Stimulated activated CD4-positive, alpha-beta T cell treated with anti-CD3 and anti-CD28 coated beads, Interleukin-4, amount 100 ng/mL, for 24 hours (primary cell): ENCODE measurements at regions not wholly inside any gene's neighbourhood (a gene's known extent, or its start where the extent isn't known, plus 50 kb on each side); places are given as distances from the start of the nearest gene placed in this dataset.

Experiments
- DNase-seq: peaks from one replicate; pipeline ENCODE4 v3.0.0-alpha.2; 2020

DNA sequence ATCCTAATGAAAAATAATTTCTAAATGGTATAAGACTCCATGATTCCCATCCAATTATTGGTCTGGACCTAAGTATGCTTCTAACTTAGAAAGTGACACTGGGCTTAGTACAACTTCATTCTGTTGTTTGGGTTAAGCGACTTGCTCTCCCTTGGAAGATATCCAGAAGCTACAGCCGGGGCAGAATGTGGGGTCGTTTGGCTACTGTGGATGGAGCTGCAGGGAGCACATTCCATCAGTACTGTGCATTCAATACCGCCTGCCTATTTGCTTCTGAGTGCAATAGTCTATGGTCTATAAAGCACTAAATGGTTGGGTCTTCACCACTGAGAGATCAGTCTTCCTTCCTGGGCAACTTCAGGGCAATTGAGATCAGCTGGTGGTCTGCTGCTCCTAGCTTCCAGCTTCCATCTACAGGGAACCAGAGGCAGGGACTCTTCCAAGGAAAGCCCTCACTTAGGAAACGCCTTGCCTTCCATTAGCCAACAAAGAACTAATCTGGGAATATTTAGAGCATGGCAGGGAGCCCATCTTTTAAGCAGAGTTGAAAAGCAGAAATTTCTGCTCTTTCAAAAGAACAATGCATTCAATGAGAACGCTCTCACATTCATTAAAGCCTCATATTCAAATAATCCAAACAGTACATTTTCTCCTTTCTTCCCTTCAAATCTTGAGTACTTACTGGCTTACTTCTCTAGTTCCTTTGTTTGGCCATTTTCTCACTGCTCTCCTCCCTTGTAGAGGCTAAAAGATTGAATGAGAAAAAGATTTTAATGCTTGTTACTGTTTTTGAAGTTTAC is 1049.9 kb upstream of the TENM3 start:
- no peak for DNase-seq

- no peak for DNase-seq
Observed at GRCh38 chr4:181194096-181194495, 1049.1 kb upstream of the TENM3 start.

GRCh38 chr4:181200076-181200475 is 1043.1 kb upstream of the TENM3 start:
- no peak for DNase-seq

DNA sequence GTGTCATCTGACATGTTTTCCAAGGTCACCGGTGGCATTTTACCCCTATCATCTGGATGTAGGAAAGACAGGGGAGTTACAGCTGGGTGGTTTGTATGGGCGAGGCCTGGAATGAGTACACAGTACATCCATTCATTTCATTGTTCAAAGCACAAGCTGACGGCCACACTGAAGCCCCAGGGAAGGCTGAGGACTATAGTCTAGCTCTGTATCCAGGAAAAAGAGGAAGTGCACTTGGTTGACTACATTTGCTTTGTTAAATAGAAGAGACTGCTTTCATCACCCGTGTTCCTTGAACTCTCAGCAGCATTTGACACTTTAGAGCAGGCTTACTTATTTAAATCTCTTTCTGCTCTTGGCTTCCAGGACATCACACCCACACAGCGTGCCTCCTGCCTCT is 1041.0 kb upstream of the TENM3 start:
- no peak for DNase-seq

DNA sequence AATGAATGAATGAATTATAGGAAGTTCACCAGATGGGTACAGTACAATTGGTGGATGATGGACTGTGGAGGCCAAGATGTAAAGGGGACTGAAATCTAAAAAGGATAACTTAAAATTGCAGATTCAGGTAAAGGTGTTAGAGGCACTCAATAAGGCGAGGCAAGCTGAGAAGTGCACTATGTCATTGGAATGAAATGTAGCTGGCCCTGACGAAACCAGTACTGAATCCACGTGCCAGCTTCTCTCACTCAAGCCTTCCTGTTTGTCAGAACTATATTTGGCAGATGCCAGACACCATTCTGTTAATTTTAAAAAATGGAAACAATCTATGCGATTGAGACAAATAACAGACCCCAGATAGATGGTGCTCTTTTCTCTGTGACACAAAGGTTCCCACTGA is 1039.1 kb upstream of the TENM3 start:
- DNase-seq, result no peak

GRCh38 chr4:181213551-181213950 is 1029.7 kb upstream of the TENM3 start:
- no peak for DNase-seq

DNA sequence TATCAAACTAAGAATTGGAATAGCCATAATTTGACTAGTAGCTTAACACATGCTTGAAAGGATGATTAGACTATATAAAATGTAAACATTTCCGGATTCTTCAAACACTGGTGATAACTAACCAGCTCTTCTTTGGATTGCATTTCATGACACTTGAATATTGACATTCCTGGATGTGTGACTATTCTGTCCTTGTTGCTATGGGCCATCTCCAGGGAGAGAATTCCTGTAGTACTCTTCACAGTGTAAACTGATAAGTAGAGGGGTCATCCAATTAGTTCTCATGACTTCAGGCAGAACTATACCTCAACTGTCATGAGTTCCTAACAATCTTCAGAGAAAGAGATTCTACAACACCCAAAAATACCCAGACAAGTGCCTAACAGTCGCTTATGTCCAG is 1026.7 kb upstream of the TENM3 start:
- no peak for DNase-seq

GRCh38 chr4:181219783-181220416 is 1023.3 kb upstream of the TENM3 start:
- no peak for DNase-seq

DNA sequence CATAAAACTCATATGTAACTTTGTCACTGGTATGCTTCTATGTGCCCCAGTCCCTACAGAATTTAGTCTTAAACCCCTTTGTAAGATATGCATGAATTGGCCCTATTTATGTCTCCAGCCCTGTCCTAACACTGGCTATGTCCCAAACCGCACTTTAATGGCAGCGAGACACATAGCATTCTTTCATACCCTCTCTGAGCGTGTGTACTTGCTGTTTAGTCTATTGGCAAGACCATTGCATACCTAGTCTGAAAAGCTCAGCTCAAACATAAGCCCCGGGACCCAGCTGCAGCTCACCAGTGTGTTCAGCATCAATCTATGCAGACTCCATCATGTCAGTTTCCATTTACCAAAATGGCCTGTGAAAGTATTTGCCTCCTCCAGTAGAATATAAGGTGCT is 1018.4 kb upstream of the TENM3 start:
- no peak for DNase-seq

GRCh38 chr4:181225616-181226261 is 1017.5 kb upstream of the TENM3 start:
- DNase-seq, result no peak

DNA sequence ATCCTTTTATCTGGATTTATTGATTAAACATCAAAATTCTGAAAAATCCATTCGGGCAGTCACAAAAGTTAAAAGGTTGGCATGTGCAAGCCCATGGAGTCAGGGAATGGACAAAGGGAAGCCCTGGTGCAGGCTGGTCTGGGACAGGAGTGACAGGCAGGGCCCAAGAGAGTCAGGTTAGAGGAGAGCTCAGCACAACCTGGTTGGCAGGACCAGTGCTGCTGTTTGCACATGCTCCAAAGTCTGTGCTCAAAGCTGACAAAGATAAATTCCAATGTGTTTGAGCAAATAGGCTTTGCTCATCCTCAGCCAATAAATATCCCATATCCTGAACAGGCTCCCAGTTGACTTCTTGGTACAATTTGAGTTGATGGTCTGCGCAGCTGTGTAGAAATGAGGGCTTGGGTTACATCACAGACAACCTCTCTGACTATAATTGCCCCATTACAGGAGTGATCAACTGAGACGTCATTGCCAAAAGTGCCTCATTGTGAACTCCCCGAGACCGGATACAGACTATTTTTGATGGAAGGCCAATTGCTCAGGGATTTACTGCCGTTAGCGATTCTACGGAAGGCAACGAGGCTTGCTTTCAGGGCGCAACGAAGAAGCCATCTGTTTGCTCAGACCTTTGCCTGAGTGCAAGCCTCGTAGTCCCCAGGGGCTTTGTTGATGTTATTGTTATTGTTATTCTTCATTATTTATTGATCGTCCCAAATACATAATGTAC is 1008.1 kb upstream of the TENM3 start:
- DNase-seq, result no peak

- DNase-seq, result no peak
Observed at GRCh38 chr4:181245326-181245725, 997.9 kb upstream of the TENM3 start.

DNA sequence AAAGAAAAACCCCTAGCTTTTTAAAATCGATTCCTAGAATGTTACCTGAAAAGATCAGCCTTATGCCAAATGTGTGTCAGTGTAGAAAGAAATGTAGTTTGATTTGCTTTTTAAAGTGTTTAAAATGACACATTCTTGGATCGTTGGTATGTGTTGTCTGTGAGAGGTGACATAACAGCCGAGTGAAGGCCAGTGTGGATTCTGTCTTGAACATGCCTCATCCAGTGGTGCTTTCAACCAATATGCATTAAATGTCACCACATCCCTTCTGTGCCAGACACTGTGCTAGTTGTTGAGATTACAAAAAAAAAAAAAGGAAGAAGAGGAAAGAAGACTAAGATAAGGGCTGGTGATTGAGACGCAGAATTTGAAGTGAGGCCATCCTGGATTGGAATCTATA is 994.2 kb upstream of the TENM3 start:
- DNase-seq, result no peak

- no peak for DNase-seq
Observed at GRCh38 chr4:181254771-181255170, 988.4 kb upstream of the TENM3 start.

GRCh38 chr4:181258569-181258968 is 984.6 kb upstream of the TENM3 start:
- DNase-seq, result no peak

DNA sequence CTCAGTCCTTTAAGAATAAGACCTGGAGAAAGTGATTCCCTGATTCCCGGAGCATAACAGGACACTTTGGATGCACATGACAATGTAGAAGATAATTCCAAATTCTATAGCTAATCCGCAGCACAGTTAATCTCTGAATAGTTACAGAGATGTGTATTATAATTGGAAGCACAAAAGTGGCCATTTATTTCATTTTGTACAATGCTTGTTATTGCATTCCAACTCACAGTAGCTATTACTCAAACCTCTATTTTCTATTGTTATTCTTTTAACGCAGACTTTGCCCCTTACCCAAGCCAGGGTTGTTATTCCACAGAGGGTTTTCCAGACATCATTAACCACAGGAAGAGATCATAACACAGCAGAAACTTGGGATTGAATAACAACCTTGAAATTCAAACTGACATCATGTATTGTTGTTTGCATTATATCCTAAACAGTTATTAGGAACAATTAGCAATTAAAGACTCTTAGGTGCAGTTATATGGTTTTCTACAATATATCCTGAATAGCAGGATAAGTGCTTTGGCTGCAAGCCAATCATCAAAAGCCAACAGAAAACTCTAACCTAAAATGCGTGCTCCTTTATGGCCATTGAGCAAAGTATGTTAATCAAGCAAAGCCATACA is 984.0 kb upstream of the TENM3 start:
- no peak for DNase-seq

- no peak for DNase-seq
Observed at GRCh38 chr4:181261279-181261678, 981.9 kb upstream of the TENM3 start.

GRCh38 chr4:181264893-181265292 is 978.3 kb upstream of the TENM3 start:
- no peak for DNase-seq

DNA sequence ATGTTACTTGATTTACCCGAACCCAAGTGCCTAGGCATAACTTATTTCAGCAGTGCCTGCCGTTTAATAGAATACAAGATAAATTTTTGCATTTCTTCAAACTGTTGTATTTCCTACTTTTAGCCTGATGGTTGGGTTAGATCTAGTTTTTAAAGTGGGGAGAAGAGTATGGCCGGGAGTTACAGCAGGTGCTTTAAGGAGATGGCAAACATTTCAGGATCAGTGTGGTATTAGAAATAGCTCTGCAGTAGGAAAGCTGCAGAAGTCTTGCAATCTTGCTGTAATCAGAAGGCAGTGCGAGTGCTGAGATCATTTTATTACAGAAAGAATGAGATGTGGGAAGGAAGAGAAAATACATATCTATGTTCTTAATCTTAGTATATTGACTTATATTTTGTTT is 977.8 kb upstream of the TENM3 start:
- DNase-seq, result no peak

DNA sequence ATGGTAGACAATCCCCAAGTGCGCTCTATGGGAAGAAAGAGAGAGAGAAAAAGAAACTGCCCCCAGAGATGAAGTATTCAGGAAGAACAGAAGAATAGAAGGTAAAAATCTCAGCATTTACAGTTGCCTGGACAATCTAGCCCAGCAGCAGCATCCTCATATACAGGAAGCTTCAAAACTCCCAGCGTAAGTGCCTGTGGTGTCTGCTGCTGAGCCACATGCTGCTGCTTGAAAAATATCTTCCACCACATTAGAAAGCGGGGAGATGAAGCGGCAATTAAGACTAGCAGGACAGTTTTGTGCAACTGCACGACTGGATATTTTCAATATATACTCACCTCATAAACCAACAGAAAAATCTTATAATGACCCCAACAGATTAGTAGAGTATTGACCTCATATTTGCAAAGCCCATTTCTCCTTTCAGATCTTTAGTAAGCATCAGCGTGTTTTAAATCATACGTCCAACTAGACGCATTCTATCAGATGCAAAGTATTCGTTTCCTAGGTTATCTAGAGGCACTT is 972.0 kb upstream of the TENM3 start:
- DNase-seq, result no peak

DNA sequence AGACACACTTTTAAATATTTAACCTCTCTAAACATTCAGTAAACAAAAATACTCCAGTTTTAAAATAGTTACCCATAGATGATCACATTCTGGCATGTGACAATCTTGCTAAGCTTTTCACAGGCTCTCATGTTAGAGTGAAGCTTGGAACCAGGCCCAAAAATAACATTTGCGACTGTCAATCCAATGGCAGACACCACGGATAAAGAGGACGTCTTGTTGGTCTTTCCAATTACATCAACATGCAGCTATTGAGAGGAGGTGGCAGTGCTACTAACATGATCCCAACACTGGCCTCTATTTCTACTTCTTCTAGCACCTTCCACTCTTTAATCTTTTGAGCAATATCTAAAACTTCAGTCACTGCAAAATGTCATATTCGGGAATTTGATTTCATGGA is 970.8 kb upstream of the TENM3 start:
- no peak for DNase-seq

- DNase-seq, result no peak
Observed at GRCh38 chr4:181278941-181279340, 964.3 kb upstream of the TENM3 start.

- no peak for DNase-seq
Observed at GRCh38 chr4:181281451-181281850, 961.8 kb upstream of the TENM3 start.
